HG02973 (cell line): ENCODE measurements at regions not wholly inside any gene's neighbourhood (a gene's known extent, or its start where the extent isn't known, plus 50 kb on each side); places are given as distances from the start of the nearest gene placed in this dataset.

ENCODE experiments used
- ATAC-seq: cut with Tn5 transposase; IDR thresholded peaks from one replicate; pipeline ENCODE4 v1.9.1; 2021; ENCODE audit warnings: moderate library complexity; ENCODE audit not compliant: unreplicated experiment

DNA sequence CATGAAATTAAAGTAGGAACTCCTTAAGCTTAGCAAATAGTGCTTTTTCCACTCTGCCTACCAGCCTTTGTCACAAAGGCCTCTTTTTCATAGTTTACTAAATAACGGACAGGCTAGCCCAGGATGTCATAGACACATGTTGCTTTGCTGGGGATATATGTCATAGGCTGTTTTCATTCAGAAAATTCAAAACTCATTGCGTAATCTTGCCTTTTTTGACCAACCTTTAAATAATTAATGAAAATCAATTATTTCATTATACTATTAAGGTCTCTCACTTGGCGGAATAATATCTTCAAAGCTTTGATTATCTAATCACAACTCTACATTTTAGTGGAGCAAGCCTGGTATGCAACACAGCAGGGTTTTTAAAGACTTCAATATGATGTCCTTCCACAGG lies 1245.7 kb upstream of the LRRTM1 start:
- ATAC-seq: no peak

DNA sequence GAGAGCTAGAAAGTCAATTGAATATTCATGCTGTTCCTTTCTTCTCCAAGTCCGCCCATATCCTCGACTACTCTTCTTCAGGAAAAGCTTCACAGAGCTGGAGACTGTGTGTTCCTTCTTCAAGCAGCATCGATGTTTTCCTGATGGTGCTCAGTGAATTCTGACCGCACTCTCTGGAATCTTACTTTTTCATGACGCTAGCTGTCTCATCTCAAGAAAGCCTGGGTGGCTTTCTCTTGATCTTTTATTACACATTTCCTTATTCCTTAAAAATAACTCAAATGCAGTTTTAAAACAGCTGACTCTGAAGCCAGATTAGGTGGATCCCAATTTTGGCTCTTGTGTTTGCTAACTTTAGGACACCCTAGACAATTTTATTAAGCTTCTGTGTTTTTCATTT lies 1245.1 kb upstream of the LRRTM1 start:
- ATAC-seq: no peak

DNA sequence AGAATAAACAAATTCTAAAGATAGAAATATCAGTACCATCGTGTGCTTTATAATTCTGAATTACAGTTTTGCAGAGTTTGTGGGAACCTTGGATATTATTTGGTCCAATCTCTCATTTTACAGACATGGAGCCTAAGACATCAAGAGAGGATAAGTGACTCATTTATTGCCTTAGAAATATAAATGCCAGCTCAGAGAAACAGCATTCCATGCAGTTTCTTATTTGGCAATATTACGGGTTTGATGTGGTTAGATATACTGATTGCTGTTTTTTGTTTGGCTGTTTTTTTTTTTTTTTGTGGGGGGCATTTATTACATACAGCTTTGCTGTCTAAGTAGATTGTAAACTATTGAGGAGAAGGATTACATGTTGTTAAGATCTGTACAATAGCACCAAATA lies 1241.1 kb upstream of the LRRTM1 start:
- ATAC-seq: no peak

DNA sequence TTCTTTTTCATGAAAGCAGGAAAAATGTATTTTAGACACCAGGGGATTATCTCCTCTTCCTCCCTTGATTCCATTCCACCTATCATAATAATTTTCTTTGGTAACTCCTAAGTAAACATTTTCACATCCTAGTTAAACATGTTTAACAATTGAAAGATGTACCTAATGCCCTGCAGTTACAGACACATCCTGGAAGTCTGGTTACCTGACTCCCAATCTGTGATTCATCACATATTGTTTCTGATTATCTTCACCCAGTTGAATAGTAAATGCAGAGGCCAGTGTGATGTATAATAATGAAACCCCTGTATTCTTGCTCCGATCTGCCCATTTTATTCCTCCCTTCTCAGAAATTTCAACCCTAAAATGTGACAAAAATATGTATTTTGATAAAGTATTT lies 1237.6 kb upstream of the LRRTM1 start:
- no peak for ATAC-seq

DNA sequence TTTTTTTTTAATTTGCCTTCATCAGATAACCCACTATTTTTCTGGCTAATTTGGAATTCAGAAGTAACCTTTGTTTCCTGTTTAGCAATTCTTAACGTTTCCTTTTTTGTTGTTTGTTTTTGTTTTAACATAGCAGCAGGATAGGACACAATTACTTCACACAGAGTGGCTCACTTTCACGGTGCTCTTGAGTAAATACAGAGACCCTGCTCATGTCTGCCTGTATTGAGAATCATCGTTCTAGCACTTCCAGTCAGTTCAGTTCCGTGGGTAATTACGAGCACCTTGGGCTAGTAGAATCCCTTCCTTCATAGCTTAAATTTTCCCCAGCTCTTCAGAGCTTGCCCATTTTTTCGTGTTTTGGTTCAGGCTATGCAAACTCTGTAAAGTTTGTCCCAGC lies 1225.4 kb upstream of the LRRTM1 start:
- no peak for ATAC-seq

DNA sequence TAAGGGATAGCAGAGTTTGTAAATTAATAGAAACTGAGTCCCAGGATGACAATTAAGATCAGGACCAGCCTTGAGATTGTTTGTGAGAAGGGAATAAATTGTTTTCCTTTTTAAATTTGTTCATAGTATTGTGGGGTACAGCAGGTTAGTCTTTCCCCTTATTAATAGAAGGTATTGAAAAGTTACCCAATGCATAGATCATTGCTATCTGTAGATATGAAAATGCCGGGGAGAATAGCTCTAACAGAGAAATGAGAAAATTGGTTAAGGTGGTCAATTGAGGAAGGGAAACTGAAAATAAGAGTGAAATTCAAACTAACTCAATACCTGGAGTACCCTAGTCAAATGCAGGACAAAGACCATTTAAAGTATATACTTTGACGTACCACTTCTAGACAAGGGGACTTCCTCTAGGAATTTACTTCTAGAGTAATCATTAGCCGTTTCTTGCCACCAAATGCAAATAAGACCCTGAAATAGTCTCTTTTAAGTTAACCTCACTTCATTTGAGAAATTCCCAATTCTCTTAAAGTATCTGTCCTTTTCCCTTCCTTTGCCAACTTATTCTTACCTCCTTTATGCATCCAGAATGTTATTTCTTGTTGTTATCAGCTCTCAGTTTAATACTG lies 1224.4 kb upstream of the LRRTM1 start:
- no peak for ATAC-seq

DNA sequence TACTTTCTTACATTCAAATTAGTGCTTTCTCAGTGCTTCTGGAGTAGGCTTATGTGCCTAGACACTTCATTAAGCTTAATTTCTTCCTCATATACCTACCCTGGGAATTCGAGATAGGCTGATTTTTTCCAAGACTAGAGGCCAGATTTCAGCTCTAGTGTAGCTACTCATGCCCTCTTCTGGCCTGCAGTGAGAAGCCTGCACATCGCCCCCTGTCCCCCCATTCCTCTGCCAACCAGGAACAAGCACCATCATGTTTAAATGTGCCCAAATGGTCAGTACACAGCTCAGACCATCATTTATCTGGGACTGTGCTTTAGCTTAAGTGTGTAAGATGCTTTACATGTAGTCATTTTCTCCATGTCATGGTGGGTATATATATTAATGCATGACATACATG lies 1218.8 kb upstream of the LRRTM1 start:
- no peak for ATAC-seq

DNA sequence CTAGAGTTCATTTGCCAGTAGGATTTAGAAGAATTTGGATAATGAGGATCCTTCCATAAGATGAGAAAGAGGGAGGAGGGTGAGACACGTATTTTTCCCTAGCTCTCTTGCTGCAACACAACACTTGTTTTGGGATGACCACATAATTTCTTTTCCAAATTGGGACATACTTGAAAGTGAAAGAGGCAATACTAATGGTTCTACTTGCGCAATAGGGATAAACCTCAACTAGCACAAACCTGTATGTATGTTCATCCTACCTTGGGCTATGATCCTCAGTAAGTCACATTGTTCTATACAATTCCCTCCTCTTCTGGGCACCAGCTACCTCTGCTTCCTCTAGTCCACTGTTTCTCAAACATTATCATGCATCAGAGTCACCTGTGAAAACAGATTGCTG lies 1208.8 kb upstream of the LRRTM1 start:
- ATAC-seq: no peak

DNA sequence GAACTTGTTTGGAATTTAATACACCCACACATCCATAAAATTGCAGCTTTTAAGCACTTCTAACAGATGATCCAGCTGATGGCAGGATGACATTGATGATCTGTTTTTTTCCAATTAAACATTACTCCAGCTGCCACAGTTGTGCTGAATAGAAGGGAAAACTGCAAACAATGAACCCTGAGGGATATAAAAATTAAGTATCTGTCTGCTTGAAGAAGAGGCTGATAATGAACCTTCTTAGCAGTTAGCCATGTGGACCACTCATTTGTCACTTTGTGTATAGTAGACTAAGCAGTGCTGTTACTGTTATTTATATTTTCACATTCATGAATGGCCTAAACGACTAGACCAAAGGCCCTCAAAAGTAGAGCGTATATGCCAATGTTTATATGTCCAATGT lies 1201.0 kb upstream of the LRRTM1 start:
- ATAC-seq: no peak

DNA sequence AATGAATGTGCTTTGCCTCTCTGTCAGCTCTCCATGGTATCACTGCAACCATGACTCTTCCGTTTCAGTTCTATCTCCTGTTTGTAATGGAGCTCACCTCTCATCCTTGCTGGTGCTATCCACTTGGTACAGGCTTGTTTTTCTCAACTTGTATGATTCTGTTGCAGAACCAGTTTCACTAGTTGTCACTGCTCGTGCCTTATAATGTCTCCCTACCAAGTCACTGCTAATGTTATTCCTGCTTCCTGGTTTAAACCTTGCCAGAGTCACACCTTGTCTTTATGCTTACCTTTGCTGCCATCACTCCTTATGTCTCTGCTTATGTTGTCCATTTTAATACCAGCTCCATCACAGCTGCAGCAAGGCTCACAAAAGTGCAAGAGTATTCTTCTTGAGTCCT lies 1191.0 kb upstream of the LRRTM1 start:
- no peak for ATAC-seq

DNA sequence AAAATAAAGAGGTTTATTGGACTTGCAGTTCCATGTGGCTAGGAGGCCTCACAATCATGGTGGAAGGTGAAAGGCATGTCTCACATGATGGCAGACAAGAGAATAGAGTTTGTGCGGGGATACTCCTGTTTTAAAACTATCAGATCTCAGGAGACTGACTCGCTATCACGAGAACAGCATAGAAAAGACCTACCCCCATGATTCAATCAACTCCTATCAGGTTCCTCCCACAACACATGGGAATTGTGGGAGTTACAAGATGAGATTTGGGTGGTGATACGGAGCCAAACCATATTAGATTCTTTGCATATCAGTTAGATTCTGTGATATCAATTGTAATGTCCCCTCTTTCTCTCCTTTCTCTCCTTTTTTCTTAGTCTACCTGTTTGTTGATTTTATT lies 1178.7 kb upstream of the LRRTM1 start:
- no peak for ATAC-seq

DNA sequence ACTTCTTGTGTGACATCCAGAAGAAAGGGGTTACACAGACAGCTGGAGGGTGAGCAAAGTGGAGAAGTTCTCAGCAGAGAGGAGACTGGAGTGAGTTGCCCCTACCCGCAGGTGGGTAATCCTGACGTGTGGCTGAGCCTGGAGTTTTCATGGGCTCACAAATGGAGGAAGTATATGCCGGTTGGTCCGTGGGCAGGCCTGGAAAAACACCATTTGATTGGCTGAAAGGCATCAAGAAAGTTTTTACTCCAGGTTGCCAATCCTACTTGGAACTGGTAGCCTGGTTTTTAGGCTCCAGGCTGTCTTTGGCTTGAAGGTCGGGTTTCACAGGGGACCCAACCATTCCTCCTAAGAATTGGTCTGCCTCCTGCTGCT lies 1177.4 kb upstream of the LRRTM1 start:
- ATAC-seq: no peak

DNA sequence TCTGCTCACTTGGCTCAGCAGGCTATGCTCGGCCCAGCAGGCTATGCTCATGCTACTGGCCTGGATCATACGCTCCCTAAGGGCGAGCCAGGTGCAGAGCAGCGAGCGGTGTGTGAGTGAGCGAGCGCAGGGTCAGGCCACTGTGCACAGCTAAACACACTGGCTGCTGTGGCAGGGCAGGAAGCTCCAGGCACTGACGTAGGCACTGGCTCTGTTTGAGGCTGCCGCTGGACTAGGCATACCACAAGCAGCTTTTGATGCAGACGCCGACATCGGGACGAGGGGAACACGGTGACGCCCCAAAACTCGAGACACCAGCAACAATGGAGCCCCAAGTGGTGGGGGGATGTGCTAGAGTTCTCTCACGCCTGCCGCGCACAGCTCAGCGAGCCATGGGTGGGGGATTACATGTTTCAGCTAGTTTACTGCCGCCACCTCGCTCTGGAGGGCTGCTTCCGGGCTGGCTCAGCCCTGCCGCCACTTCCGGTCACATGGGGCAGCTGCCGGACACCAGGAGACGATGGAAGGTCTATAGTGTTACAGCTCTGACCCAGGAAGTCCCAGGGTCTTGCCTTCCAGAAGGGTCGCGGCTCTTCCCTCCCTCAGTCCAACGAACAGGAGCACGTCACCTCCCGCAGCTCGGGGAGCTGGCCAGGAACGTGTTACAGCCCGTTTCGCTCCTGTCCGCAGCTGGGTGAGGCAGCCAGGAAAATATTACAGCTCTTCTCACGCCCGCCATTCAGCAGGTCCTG lies 1176.9 kb upstream of the LRRTM1 start:
- no peak for ATAC-seq

DNA sequence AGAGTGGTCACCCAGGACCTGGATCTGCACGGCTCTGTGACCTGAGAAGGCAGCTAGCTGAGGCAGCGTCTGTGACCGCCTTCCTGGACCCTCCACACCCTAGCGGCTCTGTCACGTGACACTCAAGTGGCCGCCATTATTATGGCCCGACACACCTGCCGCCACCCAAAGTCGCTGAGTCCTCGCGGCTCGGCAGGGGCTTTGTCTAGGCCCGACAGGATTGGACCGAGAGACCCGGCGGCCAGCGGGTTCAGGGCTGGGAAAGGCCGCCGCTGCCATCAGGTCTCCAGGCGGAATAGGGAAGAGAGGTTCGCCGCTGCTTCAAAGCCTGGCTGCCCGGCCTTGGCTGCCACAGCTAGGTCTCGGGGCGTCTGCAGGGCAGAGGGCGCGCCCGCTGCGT lies 1162.5 kb upstream of the LRRTM1 start:
- no peak for ATAC-seq

DNA sequence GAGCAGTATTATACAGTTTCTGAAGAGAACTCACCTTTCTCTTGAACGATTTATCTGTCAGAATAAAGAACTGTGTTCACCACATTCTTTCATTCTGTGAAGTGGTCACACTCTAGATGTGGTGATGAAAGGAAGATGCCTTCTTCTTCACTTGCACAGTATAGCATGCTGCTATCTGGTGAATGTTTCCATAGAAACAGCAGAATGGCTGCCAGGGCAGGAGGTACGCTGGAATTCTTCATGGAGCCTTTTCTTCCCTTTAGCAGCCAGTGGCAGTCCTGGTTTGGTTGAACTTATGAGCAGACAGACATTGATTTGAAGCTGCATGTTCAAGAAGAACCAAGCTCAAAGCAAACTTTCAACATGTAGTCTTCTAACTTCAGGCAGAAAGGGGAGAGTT lies 1157.9 kb upstream of the LRRTM1 start:
- no peak for ATAC-seq

DNA sequence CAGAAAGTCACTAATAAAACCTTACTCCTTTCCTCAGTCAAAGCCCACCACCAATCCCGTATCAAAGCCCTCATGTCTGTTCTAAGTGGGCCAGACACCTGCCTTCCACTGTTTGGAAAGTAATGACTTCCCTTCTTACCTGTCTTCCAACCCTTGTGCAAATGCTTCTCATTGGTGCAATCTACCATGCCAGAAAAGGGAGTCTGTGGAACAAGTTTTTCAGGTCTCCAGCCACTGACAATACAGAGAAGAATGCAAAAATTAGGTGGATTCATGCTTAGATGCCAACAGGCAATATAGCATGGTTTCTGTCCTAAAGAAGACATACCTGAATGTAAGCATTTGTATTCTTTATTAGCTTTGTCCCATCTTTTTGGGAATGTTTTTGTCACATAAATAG lies 1140.6 kb upstream of the LRRTM1 start:
- no peak for ATAC-seq

DNA sequence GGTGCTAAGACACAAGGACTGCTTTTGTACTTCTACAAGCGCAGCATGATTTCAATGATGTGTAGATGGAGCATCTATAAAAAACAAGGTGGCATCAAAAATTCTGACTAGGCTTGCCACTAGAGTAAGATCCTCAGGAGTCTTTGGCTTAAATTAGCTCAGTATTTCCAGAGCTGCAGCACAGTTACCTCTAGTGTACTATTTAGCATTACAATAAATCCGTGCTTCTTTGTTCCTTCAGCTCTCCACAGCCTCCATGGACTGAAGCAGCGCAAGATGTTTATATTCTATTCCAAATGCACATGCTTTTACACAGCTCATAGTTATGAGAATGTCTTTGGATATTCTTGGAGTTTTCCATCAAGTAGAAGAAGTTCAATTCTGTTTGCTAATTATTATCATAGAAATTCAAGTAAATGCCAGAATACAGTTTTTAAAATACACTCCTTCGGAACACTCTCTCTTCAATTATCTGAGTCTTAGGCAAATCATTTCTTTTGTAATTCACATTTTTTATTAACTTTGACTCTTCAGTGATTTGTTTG lies 1133.0 kb upstream of the LRRTM1 start:
- ATAC-seq: no peak

DNA sequence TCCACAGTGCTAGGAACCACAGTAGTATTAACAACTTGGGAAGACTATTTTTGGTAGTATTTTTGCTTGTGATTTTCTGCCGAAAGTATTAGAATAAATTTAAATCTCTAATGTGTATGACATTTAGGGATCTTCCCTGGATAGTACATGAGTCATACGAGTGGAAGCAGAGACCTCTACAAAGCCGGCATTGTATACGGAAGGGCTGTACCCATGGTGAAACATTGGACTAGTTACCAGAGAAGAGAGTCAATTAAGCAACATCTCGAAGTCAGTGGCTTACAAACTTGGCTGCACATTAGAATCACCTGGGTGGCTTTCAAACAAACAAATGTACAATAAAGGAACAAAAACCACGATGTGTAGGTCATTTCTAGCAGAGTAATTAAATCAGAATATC lies 1131.7 kb upstream of the LRRTM1 start:
- no peak for ATAC-seq

DNA sequence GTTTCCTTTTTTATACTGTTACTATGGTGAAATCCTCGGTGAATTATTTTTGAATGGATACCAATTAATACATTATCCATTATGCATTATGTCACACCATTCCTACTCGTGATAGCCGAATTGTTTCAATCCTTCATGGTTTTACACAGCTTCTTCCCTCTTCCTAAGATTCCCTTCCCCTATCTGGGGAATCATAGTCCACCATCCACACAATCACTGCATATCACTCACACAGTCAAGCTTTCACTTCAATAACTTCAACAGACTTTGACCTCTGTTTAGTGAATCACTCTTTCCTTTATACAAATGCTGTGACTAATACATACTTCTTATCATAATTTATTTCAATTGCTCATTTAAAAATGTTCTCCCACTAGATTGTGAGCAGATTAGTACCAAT lies 1108.1 kb upstream of the LRRTM1 start:
- no peak for ATAC-seq

DNA sequence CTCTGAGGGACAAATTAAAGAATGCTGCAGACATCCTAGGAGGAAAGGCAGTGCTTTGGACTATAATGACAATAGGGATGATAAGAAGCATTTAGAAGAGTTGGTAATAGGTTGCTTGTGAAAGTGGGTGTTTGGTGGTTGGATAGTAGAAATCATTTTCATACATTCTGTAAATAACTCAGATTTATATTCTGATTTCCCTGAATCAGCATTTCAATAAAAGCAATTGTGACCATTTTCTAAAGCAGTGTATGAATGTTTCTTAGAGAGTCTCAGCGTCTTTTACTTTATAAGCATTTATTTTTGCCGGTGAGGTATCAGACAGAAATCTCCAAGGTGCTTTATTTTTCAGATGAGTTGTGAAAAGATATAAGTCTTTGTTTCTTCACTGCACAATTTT lies 1099.0 kb upstream of the LRRTM1 start:
- ATAC-seq: no peak

DNA sequence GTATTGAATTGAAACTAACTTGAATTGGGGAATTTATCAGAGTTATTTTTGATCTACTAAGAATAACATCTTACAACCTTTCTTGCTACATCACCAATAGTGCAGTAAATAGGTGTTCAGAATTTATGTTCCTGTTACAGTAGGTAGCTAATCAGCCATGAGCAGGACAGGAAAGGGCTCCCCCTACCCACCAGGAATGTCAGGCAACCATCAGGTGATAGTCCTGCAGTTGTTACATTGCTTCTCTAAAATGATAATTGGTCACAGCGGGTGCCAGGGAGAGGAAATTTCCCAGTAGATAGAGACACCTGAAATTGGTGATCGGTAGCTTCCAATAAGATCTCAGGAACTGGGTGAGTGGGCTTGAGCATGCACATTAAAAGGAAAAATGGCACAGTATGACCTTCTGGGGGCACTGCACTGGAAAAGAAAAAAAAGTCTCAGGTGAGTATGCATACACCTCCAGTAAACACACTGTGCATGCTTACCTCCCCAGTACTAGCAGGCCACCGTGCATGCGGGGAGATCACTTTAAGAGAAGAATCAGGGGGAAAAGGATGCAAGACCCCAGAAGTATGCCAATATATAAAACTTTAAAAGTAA lies 1092.0 kb upstream of the LRRTM1 start:
- no peak for ATAC-seq

DNA sequence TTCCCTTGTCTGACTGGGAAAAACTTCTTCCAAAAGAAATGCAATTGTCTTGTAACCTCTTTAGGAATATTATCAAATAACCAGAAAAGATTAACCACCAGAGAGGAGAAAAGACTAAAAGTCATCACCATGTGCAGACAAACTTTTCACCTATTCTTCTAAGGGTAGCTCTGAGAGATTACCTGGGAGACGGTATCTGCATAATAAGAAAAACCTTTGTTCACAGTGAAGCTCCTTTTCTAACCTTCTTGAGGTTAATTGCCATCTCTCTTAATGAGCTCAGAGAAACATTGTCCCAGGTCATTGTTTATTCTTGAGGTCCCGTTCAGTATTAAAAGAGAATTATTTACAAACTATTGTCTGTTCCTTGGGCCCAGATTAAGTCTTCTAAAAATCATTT lies 1091.2 kb upstream of the LRRTM1 start:
- ATAC-seq: no peak
